Colon (tissue), 2 donors: ENCODE measurements at regions not wholly inside any gene's neighbourhood (a gene's known extent, or its start where the extent isn't known, plus 50 kb on each side); places are given as distances from the start of the nearest gene placed in this dataset.

Experiments used
- FAIRE-seq: peaks from 2 replicates; lab custom pipeline; 2012; peaks lifted over from hg19 to GRCh38; lab: Jason Lieb, UNC
- donor health status: control.
- donor health status: control.

DNA sequence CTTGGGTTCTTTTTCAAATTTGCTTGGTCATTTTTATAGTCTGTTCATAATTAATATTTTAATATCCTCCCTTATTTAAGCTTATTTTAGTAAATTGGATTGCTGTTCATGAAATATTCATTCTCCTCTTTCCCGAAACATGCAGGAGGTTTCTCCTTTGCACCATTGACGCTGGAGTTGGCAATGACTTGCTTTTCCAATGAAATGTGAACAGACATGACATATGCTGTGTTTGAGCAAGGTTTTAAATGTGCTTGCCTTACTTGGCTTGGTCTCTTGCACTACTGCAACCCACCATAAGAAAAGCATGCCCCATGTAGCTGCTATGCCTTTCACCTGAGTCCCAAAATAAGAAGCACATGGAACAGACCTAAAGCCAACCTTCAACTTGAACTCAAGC is 498.0 kb upstream of the NFIA start:
- FAIRE-seq, result no peak

DNA sequence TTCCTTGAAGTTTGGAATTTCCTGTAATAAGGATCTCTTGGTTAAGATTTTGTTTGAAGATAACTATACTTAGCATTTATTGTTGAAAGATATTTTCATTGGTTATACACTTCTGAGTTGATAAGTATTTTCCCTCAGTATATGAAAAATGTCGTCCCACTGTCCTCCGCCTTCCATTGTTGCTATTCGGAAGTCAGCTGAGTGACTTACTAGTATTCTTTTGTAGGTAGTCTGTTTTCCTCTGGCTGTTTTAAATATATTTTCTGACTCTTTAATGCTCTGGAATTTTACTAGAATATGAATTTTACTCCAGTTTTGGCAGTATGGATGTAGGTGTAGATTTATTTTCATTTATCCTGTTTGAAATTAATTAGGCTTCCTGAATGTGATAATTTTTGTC is 498.7 kb upstream of the NFIA start:
- FAIRE-seq, result no peak

- FAIRE-seq, result no peak
These were observed 500.7 kb upstream of the NFIA start for GRCh38 chr1:60581455-60582220.

GRCh38 chr1:60577029-60577428 is 503.5 kb upstream of the C1orf87 start:
- FAIRE-seq, result no peak

GRCh38 chr1:60575326-60575977 is 501.9 kb upstream of the C1orf87 start:
- FAIRE-seq, result no peak

DNA sequence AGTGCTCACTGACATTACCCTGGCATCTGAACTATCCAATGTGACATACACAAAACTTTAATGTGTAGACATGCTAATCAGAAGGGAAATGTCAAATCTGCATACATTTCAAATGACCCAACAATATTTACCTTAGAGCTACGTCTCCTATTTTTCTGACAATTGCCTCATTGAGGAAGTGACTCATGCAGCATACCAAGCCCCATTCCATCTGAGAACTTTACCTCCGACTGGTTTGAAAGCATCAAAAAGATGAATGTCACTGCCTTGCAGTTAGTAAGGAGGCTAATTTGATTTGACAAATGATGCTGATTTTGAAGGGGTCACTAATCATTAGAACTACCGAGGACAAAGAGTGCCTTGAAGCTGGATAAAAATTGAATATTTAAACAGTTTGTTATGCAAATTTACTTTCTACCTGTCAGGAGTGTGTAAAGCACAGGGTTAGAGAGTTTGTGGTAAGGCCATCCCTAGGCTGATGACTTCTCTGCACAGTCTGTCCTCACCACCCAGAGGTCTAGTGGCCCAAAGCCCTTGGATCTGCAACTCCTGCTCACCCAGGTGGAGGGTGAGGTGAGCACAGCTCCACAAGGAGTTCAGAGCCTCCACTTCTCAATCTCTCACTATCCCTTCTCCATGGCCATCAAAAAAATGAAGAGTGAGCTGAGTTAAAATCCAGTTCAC is 500.3 kb upstream of the C1orf87 start:
- no peak for FAIRE-seq

GRCh38 chr1:60573121-60573520 is 499.6 kb upstream of the C1orf87 start:
- FAIRE-seq, result no peak

- FAIRE-seq, result no peak
These were observed 498.8 kb upstream of the C1orf87 start for GRCh38 chr1:60572378-60572777.

- no peak for FAIRE-seq
These were observed 498.2 kb upstream of the C1orf87 start for GRCh38 chr1:60571811-60572210.

DNA sequence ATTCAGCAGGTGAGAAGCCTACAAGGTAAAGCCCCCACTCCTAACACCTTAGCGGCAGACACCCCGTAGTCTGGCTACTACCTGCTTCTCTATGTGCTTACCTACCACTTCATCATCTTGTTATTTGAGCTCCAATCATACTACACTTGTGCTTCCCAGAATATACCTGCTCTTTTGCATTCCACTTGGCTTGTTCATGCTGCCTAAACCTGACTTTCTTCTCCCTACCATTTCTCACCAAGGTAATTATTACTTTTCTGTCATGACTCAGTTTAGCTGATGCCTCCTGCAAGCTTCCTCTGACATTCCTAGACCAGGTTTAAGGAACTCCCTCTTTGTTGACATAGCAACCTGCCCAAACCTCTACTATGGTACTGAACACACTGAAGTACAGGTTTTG is 495.6 kb upstream of the C1orf87 start:
- no peak for FAIRE-seq

GRCh38 chr1:60567256-60567655 is 493.7 kb upstream of the C1orf87 start:
- no peak for FAIRE-seq

- FAIRE-seq, result no peak
These were observed 491.6 kb upstream of the C1orf87 start for GRCh38 chr1:60564916-60565750.

DNA sequence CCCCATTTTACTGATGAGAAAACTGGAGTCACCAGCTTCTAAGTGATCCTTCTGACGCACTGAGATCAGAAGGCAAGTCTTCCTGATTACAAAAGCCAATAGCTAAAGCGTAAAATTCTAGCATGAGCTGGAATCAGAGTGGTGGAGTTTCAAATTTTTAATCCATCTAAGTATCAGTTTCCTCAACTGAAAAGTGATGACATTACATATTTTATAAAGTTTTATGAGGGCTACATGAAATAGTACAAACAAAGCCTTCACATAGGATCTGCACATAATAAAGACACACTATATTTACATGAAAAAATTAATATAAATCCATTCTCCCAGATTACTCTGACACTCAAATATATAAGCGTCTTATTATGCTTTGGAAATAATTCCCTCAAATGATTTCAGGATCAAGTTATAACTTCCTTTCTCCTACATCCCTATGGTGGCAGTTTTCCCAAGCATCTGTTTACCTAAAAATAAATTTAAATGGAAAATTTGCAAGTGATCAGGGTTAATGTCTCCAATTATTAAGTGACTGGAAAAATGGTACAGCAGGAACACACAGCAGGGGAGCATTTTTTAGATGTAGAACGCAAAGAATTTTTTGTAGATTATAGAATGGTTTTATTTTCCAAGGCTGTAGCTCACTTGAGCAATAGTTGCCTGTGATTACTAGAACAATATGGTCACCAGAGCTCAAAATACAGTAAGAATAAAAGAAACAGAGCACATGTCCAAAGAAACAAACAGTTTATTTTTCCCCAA is 490.4 kb upstream of the C1orf87 start:
- FAIRE-seq, result no peak

DNA sequence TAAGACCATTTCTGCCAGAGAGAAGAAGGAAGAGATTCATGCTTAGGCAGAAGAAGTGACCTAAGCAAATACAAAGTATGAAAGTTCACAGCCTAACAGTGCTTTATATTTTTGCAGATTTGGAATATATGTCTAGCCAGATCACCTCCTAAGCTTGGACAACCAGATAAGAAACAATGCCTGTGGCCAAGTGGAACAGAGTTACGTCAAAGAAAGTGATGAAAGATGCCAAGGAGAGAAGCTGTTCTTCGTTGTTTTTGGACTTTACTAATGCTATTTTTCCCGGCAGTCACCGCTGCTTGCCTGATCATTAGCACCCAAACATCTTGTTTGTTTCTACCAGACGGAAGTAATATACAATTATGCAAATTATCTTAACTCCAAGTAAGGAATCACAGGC is 489.2 kb upstream of the C1orf87 start:
- FAIRE-seq, result no peak

- FAIRE-seq, result no peak
These were observed 487.1 kb upstream of the C1orf87 start for GRCh38 chr1:60560701-60561100.

DNA sequence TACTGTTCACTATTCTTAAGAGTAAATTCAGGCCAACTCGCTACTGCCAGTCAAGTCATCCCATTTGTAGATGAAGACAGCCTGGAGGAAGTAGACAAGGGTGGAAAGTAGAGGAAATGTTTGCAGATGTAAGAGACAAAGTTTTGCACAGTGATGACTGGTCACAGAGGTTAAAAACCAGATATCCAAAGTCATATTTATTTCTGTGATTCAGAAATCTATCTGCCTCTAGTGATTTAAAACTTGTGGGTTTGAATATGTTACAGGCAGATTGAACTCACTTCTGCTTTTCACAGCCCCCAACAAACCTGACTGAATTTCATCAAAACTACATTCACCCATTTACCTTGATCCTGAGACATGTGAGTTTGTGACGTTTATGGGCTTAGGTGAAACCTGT is 484.7 kb upstream of the C1orf87 start:
- no peak for FAIRE-seq

- peak; percentile 97 for FAIRE-seq
These were observed 480.2 kb upstream of the C1orf87 start for GRCh38 chr1:60553730-60554129.

DNA sequence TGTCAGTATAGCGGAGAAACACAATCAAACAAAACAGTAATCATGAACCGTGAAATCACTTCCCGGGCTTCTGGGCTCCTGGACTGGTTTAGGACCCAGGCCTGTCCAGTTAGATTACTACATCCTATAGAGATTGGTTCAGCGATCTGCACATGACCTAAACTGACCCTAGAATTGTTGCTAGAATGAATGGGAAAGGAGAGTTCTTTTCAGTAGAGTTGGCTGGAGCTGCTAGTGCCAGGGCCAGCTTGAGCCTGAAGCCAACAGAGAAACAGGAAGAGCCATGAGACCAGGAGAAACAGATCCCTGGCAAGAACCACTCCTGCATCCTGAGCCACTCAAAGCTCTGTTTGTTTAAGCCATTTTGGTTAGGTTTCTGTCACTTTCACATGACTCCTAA is 474.3 kb upstream of the C1orf87 start:
- no peak for FAIRE-seq

DNA sequence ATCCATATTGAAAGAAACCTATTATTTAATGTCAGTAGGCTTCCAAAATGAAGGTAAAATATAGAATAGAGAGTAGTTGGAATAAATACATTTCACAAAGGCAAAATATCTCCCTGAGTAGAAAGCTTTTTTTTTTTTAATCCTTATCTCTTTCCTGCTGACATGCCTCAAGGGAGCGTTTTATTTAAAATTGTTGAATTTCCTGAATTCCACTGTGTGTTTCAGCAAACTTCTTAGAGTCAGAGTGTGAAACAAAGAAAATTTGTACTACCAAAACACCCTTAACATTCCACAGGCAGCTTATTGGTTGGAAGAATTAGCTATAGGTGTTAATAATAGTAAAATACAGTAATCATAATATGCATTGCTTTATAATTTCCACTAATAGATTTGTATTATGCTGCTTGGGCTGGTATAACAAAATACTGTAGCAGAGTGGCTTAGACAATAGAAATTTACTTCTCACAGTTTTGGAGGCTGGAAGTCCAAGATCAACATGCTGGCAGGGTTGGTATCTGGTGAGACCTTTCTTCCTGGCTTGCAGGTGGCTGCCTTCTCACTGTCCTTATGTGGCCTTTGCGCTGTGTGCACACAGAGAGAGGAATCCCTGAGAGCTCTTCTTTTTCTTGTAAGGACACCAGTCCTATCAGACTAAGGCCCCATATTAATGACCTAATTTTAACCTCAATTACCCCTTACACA is 468.4 kb upstream of the C1orf87 start:
- FAIRE-seq, result no peak

DNA sequence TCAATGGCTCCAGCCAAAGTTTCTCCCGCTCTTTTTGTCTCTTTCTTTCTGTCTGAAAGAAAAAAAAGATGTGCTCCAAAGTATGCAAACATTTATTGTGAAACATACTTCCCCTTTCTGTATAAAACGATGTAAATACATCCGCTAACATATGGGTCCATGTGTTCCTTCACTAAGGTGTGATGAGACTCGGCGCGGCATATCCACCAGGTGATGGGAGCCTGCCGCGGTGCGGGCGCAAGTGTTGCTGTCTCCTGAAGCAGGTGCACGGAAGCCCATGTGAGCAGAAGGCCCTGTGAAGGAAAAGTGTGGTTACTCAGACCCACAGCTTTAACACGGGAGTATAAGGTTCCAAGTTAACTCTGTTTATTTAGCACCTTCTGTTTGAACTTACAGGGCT is 466.6 kb upstream of the C1orf87 start:
- FAIRE-seq, result no peak

DNA sequence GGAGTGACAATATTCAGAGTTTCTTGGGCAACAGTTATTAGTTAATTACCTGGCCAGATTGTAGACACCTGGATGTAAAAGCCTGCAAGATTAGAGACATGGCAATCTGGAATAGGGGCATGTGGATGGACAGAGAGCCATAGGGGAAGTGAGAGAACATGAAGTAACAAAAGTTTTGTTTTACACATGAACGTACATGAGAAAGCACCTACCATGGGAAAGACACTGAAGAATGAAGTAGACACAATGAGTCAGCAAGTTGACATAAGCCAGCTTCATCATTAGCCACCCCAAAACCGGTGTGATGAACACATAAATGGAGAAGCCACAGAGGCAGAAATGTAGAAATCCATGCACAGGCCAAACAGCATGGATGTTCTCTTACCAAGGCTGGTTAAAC is 462.1 kb upstream of the C1orf87 start:
- no peak for FAIRE-seq
